ENCODE measurements at regions not wholly inside any gene's neighbourhood (a gene's known extent, or its start where the extent isn't known, plus 50 kb on each side); places are given as distances from the start of the nearest gene placed in this dataset.

DNA sequence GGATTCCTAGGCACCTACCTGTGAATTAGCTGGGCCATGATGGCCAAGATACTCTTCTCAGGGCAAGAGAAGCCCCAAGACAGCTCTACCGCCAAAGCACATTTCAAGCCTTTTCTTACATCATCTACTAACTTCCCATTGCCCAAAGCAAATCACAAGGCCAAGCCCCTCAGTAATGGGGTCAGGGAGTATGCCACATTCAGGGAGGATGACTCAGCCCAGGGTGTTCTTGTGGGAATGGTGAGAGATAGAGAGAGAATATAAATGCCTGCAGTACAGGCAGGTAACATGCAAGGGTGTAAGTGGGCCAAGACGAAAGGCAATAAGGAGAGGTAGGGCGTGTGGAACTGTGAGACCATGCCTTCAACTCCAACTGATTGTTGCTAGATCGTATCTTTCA lies 162.5 kb upstream of the ISX start:
- TF ChIP-seq EZH2 (IDR thresholded peaks at IDR 0.05; ENCODE audit: borderline replicate concordance, low read depth, low read length, severe bottlenecking): no peak
- TF ChIP-seq, protein P1, sequence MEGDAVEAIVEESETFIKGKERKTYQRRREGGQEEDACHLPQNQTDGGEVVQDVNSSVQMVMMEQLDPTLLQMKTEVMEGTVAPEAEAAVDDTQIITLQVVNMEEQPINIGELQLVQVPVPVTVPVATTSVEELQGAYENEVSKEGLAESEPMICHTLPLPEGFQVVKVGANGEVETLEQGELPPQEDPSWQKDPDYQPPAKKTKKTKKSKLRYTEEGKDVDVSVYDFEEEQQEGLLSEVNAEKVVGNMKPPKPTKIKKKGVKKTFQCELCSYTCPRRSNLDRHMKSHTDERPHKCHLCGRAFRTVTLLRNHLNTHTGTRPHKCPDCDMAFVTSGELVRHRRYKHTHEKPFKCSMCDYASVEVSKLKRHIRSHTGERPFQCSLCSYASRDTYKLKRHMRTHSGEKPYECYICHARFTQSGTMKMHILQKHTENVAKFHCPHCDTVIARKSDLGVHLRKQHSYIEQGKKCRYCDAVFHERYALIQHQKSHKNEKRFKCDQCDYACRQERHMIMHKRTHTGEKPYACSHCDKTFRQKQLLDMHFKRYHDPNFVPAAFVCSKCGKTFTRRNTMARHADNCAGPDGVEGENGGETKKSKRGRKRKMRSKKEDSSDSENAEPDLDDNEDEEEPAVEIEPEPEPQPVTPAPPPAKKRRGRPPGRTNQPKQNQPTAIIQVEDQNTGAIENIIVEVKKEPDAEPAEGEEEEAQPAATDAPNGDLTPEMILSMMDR (IDR thresholded peaks at IDR 0.05; ENCODE audit: extremely low read depth in 1 of 2, insufficient read depth in 1 of 2, low read depth in 1 of 2, low read length in 2 of 2): no peak
- no peak for TF ChIP-seq GATA2 (IDR thresholded peaks at IDR 0.05; ENCODE audit: insufficient read depth, insufficient read length, low read depth, low read length)
- TF ChIP-seq POLR2AphosphoS5 (IDR thresholded peaks at IDR 0.05; ENCODE audit: insufficient read depth, low read depth, low read length): no peak
- TF ChIP-seq, protein P2, sequence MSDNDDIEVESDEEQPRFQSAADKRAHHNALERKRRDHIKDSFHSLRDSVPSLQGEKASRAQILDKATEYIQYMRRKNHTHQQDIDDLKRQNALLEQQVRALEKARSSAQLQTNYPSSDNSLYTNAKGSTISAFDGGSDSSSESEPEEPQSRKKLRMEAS (IDR thresholded peaks at IDR 0.05; ENCODE audit: insufficient read depth, insufficient read length): no peak
- no peak for TF ChIP-seq POLR2A (IDR thresholded peaks at IDR 0.05; ENCODE audit: low read depth, low read length)
- no peak for TF ChIP-seq JUN (IDR thresholded peaks at IDR 0.05; ENCODE audit: borderline replicate concordance, insufficient read depth, insufficient read length, low read depth)
- no peak for TF ChIP-seq FOS (IDR thresholded peaks at IDR 0.05; ENCODE audit: borderline replicate concordance, insufficient read depth, low read length)
- no peak for TF ChIP-seq MYC (IDR thresholded peaks at IDR 0.05; ENCODE audit: low read depth, low read length)
- no peak overlapping the region for H3K27ac ChIP-seq (ENCODE audit: insufficient read depth, low read depth, low read length)
- H3K4me1 ChIP-seq (ENCODE audit: control insufficient read depth, extremely low read depth, insufficient read depth, low read length): no peaks in the 10 kb centered on the region
- BruUV-seq (replicated peaks): no TSS peak
- no peak overlapping the region for H3K4me2 ChIP-seq (ENCODE audit: insufficient read depth, low read length)
- H3K79me2 ChIP-seq (ENCODE audit: control insufficient read depth, insufficient read depth, low read length): no peaks in the 10 kb centered on the region
- ChIA-PET POLR2A (no interaction called here), CTCF (no interaction called here)
- peaks cover 17% of the 10 kb centered on the region for H3K9me3 ChIP-seq (replicated peaks; ENCODE audit: control insufficient read depth, insufficient read depth, low read length)
- no peaks in the 10 kb centered on the region for H3K36me3 ChIP-seq (ENCODE audit: control insufficient read depth in 2 of 2, extremely low read depth in 1 of 2, insufficient read depth in 2 of 2, low read length in 2 of 2)
- DNase-seq (ENCODE audit: low read depth, low spot score) (no peak), FAIRE-seq (no peak)
- H3K9ac ChIP-seq (replicated peaks; ENCODE audit: extremely low read depth, insufficient read depth, low read length): no peak overlapping the region
- no peaks in the 10 kb centered on the region for H4K20me1 ChIP-seq (replicated peaks; ENCODE audit: control insufficient read depth, extremely low read depth, insufficient read depth, low read length)
- H3K9me1 ChIP-seq (replicated peaks; ENCODE audit: control insufficient read depth, extremely low read depth, insufficient read depth, low read length): no peaks in the 10 kb centered on the region
- intact Hi-C loops (cut with micrococcal nuclease) (no loop called here), dilution Hi-C loops (cut with MboI; ENCODE audit: extremely low pct_ligation_motif_present, low sequenced_read_pairs) (no loop called here)
- H2AFZ ChIP-seq (ENCODE audit: low read depth, low read length): no peak overlapping the region
- H3K27me3 ChIP-seq (ENCODE audit: control insufficient read depth in 2 of 2, insufficient read depth in 2 of 2, low read length in 2 of 2): no peaks in the 10 kb centered on the region
- no peak overlapping the region for H3K4me3 ChIP-seq (replicated peaks in 1 of 3; ENCODE audit: insufficient read depth in 1 of 3, low read depth in 1 of 3, low read length in 3 of 3)

Measured in endothelial cell of umbilical vein (primary cell).